ENCODE measurements at regions not wholly inside any gene's neighbourhood (a gene's known extent, or its start where the extent isn't known, plus 50 kb on each side); places are given as distances from the start of the nearest gene placed in this dataset.

GRCh38 chr16:59170099-59170712 lies 436.1 kb upstream of the GOT2 start:
- no peak for DNase-seq (ENCODE audit: low read depth)

GRCh38 chr16:59169168-59169567 lies 435.1 kb upstream of the GOT2 start:
- no peak for DNase-seq (ENCODE audit: low read depth)

- no peak for DNase-seq (ENCODE audit: low read depth)
Measured at GRCh38 chr16:59168461-59169114, 434.5 kb upstream of the GOT2 start.

GRCh38 chr16:59164461-59164860 lies 430.3 kb upstream of the GOT2 start:
- DNase-seq (ENCODE audit: low read depth) = no peak

- no peak for DNase-seq (ENCODE audit: low read depth)
Measured at GRCh38 chr16:59163371-59164055, 429.4 kb upstream of the GOT2 start.

GRCh38 chr16:59161679-59162078 lies 427.6 kb upstream of the GOT2 start:
- DNase-seq (ENCODE audit: low read depth) = no peak

GRCh38 chr16:59154295-59154694 lies 420.2 kb upstream of the GOT2 start:
- no peak for DNase-seq (ENCODE audit: low read depth)

- no peak for DNase-seq (ENCODE audit: low read depth)
Measured at GRCh38 chr16:59148769-59149155, 414.6 kb upstream of the GOT2 start.

- no peak for DNase-seq (ENCODE audit: low read depth)
Measured at GRCh38 chr16:59148056-59148768, 414.1 kb upstream of the GOT2 start.

- DNase-seq (ENCODE audit: low read depth) = no peak
Measured at GRCh38 chr16:59146140-59146539, 412.0 kb upstream of the GOT2 start.

GRCh38 chr16:59144841-59145240 lies 410.7 kb upstream of the GOT2 start:
- no peak for DNase-seq (ENCODE audit: low read depth)

GRCh38 chr16:59144326-59144725 lies 410.2 kb upstream of the GOT2 start:
- DNase-seq (ENCODE audit: low read depth) = no peak

GRCh38 chr16:59126486-59126885 lies 392.4 kb upstream of the GOT2 start:
- no peak for DNase-seq (ENCODE audit: low read depth)

- DNase-seq (ENCODE audit: low read depth) = no peak
Measured at GRCh38 chr16:59124056-59124455, 389.9 kb upstream of the GOT2 start.

GRCh38 chr16:59123479-59123878 lies 389.4 kb upstream of the GOT2 start:
- no peak for DNase-seq (ENCODE audit: low read depth)

GRCh38 chr16:59122262-59122537 lies 388.1 kb upstream of the GOT2 start:
- DNase-seq (ENCODE audit: low read depth) = no peak

- no peak for DNase-seq (ENCODE audit: low read depth)
Measured at GRCh38 chr16:59121411-59122261, 387.5 kb upstream of the GOT2 start.

GRCh38 chr16:59116744-59117143 lies 382.6 kb upstream of the GOT2 start:
- DNase-seq (ENCODE audit: low read depth) = no peak

GRCh38 chr16:59114790-59115189 lies 380.7 kb upstream of the GOT2 start:
- DNase-seq (ENCODE audit: low read depth) = no peak

- DNase-seq (ENCODE audit: low read depth) = no peak
Measured at GRCh38 chr16:59113004-59113670, 379.0 kb upstream of the GOT2 start.

GRCh38 chr16:59111280-59111679 lies 377.2 kb upstream of the GOT2 start:
- no peak for DNase-seq (ENCODE audit: low read depth)

GRCh38 chr16:59108374-59108773 lies 374.3 kb upstream of the GOT2 start:
- DNase-seq (ENCODE audit: low read depth) = no peak

Data from stromal cell of bone marrow (primary cell).